Umbilical cord (tissue), 1 donor: ENCODE measurements at regions not wholly inside any gene's neighbourhood (a gene's known extent, or its start where the extent isn't known, plus 50 kb on each side); places are given as distances from the start of the nearest gene placed in this dataset.
"Not testable (repeated sequence)": the region's sequence is repeated elsewhere in the genome, so short reads cannot be mapped to it uniquely, and the experiment has no call there.

Source experiments
- DNase-seq: peaks from one replicate; pipeline ENCODE4 v3.0.0-alpha.2; 2015; ENCODE audit warnings: low spot score

DNA sequence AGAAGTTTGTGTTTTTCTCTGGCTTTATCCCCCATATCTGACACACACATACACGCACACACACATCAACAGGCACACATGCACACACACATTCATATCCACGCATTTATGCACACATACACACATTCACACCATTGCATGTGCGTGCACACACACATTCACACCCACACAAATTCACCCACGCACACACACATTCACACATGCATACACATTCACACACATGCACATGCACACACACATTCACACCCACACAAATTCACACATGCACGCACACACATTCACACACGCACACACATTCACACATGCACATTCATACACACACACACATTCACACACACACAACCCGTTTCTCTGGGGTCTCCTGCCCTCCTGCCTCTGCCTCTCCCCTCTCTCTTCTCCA is 264.2 kb downstream of the BCL11B start:
- DNase-seq, result no peak

DNA sequence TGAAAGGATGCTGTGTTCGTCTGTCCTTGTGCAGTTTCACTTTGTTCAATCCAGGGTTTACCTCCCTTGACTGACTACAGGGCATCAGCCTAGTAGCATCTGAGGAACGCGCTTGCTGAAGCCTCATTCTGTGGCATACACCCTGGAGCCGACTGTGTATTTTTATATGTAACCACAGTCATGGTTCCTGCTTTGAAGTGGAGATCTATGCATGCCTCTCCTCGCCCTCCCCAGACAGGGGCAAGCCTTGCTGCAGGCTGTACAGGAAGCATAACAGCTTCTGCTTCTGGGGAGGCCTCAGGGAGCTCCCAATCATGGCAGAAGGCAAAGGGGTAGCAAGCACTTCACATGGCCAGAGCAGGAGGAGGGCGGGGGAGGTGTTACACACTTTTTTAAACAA is 262.1 kb downstream of the BCL11B start:
- no peak for DNase-seq

DNA sequence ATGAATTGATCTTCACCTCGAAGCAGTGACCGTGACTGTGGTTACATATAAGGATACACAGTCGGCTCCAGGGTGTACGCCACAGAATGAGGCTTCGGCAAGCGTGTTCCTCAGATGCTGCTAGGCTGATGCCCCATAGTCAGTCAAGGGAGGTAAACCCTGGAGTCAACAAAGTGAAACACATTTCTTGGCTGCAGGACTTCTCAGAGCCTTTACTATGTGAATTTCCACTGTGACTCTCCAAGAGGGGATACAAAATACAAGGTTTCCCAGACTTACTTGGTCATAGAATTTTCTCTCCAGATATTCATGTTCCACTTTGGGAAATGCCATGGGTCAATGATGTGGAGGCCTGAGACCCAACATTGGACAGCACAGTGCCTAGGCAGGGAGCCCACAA is 260.6 kb downstream of the BCL11B start:
- no peak for DNase-seq

DNA sequence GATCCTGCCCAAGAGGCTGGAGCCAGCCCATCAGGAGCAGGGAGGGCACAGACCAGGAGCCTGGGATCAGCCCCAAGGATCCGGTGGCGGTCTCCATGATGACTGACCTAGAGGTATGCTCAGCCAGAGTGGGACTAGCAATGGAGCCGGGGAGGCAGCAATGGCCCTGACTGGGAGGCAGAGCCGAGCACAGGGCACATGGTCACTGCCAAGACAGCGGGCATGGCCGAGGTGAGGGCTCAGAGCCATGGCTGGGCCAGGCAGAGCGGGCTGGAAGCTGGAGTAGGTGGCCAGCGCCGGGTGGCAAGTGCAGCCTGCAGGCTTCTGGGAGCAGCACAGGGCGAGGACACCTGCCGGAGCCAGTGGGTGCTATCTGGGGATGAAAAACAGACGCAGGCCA is 259.3 kb downstream of the BCL11B start:
- DNase-seq, result no peak

DNA sequence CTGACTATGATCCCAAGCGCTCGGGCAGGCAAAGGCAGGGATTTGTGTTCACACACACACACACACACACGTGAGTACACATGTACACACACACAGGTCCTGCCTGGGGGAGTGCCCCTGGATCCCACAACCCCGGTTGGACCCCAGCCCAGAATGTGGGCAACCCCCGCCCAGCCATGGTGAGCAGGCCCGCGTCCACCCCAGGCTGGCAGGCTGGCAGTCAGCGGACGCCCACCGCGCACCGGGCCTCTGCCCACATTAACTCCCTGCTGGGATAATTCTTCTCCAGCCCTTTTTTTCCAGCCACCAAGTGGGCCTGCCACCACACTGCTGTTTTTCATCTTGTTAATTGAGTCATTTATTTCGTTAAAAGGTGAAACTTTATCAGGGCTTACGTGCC is 256.2 kb downstream of the BCL11B start:
- DNase-seq, result no peak

DNA sequence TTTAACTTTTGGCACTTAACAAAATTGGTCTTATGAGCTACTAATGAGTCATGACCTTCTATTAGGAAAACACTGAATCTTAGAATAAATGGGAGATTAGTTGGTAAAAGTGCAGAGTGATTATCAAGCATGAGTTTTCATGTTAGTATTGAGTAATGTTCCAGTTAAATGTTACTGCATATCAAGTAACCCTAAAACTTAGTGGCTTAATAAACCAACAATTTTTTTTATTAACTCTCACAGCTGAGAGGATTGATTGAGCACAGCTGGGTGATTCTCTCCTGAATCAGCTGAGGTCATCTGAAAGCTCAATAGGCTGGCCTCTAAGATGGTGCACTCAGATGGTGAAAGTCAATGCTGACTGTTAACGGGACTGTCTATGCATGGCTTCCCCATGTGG is 248.6 kb downstream of the BCL11B start:
- DNase-seq, result no peak

DNA sequence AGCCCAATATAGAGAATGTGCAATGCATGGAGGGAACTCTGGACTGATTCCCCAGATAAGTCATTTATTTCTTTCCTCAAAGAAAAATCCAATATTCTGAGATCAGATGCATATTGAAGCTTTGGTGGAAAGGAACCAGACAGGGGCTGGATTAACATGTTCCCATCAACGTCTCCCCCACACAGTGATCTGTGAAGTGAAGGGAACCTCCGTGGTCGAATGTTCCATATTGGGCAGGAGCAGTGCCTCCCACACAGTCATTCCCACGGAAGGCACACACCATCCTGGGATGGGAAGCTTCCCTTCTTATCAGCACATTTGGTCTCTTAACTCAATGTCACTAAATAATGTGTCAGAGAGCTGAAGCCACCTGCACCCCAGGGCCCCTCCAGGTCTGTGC is 247.1 kb downstream of the BCL11B start:
- no peak for DNase-seq

DNA sequence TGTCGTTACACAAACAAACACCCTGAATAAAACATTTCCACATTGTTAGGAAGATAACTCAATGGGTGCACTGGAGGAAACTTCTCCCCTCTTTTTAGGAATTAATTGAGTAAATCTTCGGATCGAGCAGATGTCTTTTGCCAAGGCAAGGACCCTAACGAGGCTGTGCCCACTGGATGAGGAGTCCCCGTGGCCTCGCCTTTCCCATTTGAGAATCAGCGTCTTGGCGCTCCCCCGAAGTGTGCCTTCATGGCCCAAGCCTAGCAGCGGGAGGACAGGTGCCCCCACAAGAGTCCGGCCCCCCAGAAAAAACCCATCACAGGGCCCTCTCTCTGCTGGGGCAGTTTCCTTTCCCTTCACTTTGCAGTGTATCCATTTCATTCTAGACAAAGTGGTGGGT is 246.6 kb downstream of the BCL11B start:
- DNase-seq, result no peak

DNA sequence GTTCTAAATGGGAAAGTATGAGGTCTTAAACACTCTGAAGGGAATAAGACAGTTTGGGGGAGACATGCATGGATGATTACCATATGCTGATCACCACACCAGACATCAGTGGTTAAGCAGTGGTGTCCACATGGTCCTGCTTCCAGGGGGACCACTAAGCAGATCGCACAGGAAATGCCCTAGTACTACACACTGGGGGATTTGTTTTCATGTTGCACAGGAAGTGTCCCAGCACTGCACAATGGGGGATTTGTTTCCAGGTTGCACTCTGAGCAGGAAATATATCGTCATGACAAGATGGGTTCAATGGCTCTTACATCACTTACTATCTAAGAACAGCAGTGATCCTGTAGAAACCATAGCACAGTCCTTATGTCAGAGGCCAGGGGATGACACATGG is 245.5 kb downstream of the BCL11B start:
- no peak for DNase-seq

DNA sequence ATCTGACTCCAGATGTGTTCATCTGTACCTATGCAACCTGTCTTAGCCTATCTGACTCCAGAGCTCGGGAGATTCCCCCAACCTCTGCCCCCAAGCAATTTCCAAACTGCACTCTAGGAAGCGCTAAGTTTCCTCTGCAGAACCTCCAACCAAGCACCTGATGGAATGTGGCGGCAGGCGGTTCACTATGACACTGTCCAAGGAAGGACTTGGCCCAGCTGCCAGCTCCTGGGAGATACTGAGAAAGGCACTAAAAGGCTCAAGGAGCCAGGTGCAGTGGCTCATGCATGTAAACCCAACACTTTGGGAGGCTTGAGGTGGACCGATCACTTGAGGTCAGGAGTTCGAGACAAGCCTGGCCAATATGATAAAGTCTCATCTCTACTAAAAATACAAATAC is 244.0 kb downstream of the BCL11B start:
- DNase-seq, result no peak

DNA sequence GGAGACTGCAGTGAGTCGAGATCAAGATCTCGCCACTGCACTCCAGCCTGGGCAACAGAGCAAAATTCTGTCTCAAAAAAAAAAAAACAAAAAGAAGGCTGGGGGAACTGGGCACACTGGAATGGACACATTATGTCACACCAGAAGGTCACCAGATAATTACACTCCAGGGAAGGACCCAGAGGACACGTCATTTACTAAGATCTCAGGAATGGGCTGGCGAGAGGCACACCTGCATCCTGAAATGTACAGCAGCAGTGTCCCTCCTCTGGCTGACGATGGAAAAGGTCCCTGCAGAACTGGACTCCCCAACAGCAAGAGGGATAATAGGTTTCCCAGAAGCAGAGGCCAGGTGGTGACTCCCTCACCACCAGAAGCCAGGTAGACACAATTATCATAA is 243.5 kb downstream of the BCL11B start:
- DNase-seq, result no peak

DNA sequence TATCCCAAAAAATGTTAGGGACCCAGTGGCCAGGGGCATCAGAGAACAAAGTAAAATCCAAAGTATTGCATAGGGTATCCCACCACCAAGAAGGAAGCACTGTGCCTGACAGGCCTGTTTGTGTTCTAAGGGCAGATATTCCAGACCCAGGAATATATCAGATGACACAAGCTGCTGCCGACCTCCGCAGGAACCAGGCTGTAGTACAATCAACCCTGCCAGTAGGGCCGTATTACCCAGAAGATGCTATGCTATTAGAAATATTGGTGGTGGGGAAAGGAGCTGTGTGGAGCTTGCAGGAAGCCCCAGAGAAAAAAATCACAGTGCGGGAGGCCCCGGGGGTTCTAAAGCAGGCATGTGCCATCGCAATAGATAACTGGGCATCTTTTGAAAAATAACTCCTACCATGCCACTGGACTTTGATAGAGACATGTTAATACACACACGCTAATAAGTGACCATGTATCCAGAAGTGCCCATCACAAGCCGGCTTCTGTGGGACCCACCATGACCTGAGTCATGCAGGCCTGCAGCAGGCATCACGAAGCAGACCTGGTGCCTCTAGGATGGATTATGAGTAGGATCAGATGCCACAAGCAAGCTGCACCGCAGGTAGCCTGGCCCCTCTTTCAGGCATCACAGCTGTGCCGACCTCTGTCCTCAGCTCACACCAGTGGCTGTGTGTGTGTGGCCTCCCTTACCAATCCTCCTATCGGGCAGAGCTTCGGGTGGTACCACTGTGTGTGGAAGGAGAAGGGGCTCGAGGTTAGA is 242.7 kb downstream of the BCL11B start:
- no peak for DNase-seq

DNA sequence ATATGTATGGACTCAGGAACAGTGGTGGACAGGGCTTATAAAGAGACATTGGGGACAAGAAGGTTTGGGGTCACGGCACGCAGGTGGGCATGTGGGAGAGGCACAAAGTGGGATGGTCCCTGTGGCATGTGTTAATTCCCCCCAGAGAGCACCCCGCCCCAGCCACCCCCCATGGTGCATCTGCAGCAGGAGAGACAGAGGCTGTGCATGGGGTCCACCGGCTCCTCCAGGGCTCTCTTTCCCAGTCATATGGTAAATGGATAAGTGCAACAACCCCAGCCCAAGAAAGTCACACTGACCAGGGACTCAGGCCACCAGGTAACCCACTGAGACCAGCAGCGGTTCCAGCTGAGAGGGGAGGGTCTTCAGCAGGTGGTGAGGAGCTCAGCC is 242.1 kb downstream of the BCL11B start:
- no peak for DNase-seq

DNA sequence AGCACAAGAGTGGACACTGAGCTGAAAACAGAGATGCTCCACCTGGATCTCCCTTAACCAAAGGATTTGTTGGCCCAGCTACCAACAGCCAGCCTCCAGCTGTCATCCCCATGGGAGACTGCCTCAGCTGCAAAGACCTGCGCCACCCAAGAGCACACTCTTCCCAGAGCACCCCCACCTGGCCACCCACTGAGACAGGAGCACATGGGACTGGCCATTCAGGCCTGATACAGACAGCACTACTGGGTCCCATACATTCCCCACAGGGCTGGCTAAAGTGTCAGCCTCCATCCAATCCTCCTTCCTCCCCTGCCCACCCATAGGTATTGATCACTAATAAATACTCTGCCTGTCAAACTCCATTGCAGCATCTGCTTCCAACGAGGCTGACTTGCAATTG is 241.5 kb downstream of the BCL11B start:
- DNase-seq, result no peak

DNA sequence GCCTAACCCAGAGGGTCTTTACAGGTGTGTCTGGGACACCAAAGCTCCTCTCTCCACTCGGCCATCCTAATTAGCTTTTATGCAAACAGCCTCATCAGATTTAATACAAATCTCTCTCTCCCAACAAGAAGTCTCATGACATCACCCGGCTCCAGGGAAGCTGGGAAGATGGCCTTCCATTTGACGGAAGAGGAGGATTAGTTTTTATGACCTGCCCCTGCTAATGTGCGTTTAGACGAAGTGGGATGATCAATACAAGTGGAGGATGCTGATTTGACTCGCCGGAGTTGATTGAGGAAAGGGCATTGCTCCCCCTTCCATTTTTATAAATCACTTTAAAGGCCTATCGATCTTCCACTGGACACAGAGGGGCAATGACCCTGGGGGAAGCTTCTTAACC is 239.2 kb downstream of the BCL11B start:
- DNase-seq, result no peak

DNA sequence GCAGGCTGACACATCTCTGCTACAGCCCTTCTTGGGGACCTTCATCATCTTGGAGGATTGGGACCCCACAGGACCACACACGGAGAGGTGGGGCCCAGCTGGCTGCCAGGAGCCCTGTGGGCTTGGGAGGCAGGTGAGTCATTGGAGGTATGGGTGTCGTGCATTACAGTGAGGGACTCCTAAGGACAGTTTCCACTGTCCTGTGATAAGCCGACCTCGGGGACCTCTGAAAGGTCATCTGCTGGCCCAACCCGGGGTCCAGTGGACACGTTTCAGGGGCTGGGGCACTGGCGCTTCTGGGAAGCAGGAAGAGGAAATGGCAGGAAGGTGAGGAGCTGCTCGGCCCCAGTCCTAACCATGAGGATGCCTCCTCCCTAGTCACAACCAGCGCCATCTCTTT is 238.0 kb downstream of the BCL11B start:
- DNase-seq, result no peak

DNA sequence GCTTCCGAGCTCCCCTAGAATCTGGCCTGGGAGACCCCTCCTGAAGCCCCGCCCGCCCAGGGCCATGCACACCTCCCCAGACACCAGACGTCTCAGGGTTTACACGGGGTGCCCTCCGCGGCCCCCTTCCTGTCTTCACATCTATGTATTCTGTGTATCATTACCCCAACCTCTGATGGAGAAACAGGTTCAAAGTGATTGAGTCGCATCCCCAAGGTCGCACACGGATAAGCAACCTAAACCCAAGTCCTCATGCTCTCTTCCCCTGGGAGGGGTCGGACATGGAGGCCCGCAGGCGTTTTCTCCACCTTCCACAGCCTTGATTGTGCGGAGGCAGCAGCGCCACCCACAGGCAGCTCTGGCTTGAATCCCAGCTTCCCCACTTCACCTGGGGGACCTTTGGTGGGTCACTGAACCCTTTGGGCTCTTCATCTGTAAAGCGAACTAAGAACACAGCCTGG is 237.3 kb downstream of the BCL11B start:
- DNase-seq, result no peak

DNA sequence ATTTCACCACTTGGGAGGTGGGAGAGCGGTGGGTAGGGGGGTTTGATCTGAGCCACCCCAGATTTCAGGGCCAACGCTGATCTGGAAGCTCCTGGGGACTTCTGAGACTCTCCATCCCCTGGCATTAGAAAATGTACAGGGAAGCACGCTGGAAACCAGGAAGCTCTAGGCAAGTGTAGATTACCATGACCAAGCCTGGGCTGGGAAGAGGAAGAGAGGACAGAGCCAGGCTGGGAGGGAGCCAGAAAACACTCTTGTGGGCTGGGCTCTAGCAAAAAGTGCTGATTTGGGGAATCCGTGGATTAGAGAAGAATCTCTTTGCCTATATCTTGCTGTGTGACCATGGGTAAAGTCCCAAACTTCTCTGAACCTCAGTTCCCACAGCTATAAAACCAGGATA is 236.7 kb downstream of the BCL11B start:
- DNase-seq, result peak; percentile 64

DNA sequence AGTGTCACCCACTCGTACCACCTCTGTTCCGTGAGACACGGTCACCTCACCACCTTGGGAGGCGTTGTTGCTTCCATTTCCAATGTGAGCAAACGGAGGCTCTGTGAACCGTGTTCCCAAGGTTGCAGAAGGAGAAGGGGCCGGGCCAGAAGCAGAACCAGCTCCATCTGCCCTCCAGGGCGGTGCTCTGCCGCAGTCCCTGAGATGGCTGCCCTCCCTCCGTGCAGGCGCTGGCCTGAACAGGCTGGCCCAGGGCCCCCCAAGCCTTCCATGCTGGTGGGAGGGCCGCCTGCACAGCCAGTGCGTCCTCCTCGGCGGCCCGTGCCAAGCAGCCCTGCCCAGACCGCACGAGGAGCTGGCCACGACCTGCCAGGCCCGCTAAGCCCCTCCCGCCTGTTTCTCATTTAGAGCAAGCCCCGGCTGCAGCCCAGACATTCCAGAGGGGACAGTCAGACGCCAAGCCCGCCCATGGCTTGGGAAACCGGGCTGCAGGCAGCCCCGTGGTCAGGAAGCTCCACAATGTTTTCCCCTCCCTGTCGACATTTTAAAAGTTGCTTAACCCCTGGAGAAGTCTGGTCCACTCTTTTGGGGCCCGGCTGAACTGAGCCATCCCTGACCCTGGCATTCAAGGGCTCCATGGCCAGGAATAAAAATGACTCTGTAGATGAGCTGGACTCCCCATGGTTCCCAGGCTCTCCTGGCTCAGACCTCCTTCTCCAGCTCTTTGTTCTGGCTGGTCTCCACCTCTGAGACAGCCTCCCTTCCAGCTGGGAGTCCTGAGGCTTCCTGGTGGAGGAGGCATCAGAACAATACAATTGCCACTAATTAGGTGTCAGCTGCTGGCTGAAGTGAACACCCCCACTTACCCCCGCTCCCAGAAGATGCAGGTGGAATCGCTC is 236.0 kb downstream of the BCL11B start:
- DNase-seq, result peak; percentile 95

DNA sequence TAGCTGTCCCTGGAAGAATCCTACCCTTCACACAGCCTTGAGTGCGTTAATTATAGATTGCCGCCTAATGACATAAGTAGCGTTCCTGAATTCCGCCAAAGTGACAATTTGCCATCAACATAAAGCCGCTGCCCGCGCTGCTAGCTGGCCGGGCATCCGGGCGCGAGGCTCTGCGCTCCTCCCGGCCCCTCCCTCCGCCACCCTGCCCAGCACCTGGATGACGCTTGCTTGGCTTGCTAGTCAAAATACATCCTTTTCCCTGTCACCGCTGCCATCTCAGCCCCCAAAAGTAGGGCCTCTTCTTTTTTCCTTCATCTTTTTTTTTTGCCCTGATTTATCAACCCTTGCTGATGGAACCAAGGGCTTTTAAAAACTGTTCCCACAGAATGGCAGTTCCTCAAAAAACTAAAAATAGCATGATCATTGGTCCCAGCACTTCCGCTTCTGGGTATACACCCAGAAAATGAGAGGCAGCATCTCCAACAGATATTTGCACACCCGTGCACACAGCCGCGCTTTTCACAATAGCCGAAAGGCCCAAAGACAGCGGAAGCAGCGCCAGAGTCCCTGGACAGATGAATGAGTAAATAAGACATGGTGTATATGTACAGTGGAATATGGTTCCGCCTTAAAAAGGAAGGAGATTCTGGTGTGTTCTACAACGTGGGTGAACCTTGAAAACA is 235.2 kb downstream of the BCL11B start:
- peak; percentile 24 for DNase-seq

DNA sequence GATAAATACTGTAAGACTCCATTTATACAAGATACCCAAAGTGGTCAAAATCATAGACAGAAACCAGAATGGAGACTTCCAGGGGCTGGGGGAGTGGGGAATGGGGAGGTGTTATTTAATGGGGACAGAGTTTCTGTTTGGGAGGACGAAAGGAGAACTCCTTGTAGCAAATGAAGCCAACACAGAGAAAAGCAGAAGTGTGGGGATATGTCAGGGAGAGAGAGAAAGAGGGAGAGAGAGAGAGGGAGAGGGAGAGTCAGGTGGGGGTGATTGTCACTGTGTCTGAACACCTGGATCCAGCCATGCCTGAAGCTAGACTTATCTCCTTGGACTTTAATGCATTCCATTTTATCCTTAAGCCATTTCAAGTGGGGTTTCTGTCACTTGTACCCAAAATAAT is 234.7 kb downstream of the BCL11B start:
- not testable (repeated sequence) for DNase-seq

DNA sequence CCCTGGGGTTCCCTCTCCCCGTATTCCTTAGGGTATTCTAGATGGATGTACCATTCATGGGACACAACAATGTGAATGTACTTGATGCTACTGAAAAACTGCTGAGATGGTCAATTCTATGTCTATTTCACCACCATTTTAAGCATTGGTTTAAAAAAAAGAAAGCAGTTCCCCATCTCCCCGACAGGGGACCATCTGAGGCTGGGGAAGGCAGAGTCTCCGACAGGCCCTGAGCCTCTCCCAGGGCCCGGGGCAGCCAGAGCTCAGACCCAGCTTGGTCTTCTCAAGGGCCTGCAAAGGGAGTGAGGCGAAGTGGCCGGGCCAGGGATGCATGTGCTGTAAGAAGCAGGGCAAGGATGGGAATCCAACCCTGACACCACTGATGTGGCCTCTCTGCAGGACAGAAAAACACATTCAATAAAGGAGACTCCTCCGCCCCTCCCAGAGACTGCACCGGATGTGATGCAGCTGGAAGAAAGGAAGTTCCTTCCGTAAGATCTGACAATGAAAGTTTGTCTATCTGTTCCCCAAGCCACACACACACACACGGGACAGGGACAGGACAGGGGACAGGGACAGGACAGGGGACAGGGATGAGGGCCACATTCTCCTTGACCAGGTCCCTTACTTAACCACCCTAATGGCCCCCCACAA is 234.1 kb downstream of the BCL11B start:
- no peak for DNase-seq
